HCT116 (cell line): ENCODE measurements at regions not wholly inside any gene's neighbourhood (a gene's known extent, or its start where the extent isn't known, plus 50 kb on each side); places are given as distances from the start of the nearest gene placed in this dataset.

Source experiments
- ATAC-seq: fragments of 200-7000 bp; cut with Tn5 transposase; 2 replicates; pipeline ENCODE4 v1.9.1; 2020; ENCODE audit warnings: mild to moderate bottlenecking, moderate library complexity
- BruUV-seq: library from RNA; stranded (reverse); fragments of 400-500 nt; replicated peaks from 2 replicates; lab custom pipeline; 2021; lab: Mats Ljungman, UMichigan
- CTCF ChIA-PET: fragments of 300-600 bp; sonication (Branson Sonifier 250); formaldehyde crosslinking; loops from one replicate; lab custom pipeline; 2021; ENCODE audit warnings: antibody characterized with exemption; lab: Charles Lee
- POLR2A ChIA-PET: fragments of 300-600, 350-600 bp; sonication (Branson Sonifier 250); formaldehyde crosslinking; loops from one replicate; lab custom pipeline; 2021; ENCODE audit warnings: antibody characterized with exemption; lab: Charles Lee
- RAD21 ChIA-PET, 2 experiments: fragments of 300-600 bp; sonication (Branson Sonifier 250); formaldehyde crosslinking; loops; one replicate each; lab custom pipeline; 2023; ENCODE audit warnings: low total read pairs in 2 of 2; ENCODE audit not compliant: uncharacterized antibody in 2 of 2, unreplicated experiment in 2 of 2, low non-redundant PET in 1 of 2; lab: Charles Lee
- DNase-seq: peaks from one replicate; pipeline ENCODE4 v3.0.0-alpha.2; 2010; ENCODE audit warnings: low read depth, low spot score
- H2AFZ ChIP-seq: fragments of 200-600 bp; shearing (Covaris generic), sonication (generic); 2 replicates; pipeline ENCODE4 v1.6.1; 2017; ENCODE audit warnings: low read depth, mixed run types, mixed read lengths, antibody characterized with exemption, low read length; ENCODE audit not compliant: poor library complexity, severe bottlenecking
- H3K27ac ChIP-seq: 2 replicates; pipeline ENCODE4 v1.5.1; 2012; ENCODE audit warnings: low read depth, low read length
- H3K27me3 ChIP-seq: fragments of 200-600 bp; sonication (generic); 2 replicates; pipeline ENCODE4 v1.6.1; 2016; ENCODE audit warnings: mixed run types, low read length, mixed read lengths; ENCODE audit not compliant: insufficient read depth
- H3K36me3 ChIP-seq, 2 experiments: fragments of 200-500 bp in 1 of 2; fragments of 200-600 bp in 1 of 2; sonication (Bioruptor generic) in 1 of 2; sonication (generic) in 1 of 2; 2 replicates each; pipeline versions ENCODE4 v1.5.1 to v1.6.1; 2014 to 2016; ENCODE audit warnings: low read length in 2 of 2, inconsistent platforms in 1 of 2, mixed read lengths in 1 of 2, mixed run types in 1 of 2; ENCODE audit not compliant: insufficient read depth in 2 of 2, control insufficient read depth in 1 of 2
- H3K4me1 ChIP-seq, 2 experiments: fragments of 200-600 bp in 1 of 2; sonication (generic) in 1 of 2; 2 replicates each; pipeline versions ENCODE4 v1.5.1 to v1.6.1; 2012 to 2017; ENCODE audit warnings: low read length in 2 of 2, inconsistent platforms in 1 of 2, mild to moderate bottlenecking in 1 of 2, mixed read lengths in 1 of 2, mixed run types in 1 of 2, moderate library complexity in 1 of 2; ENCODE audit not compliant: insufficient read depth in 2 of 2, control insufficient read depth in 1 of 2
- H3K4me2 ChIP-seq: fragments of 200-600 bp; sonication (generic); 2 replicates; pipeline ENCODE4 v1.6.1; 2017; ENCODE audit warnings: mixed run types, low read length, mixed read lengths
- H3K4me3 ChIP-seq, 2 experiments: fragments of 200-600 bp in 1 of 2; sonication (generic) in 1 of 2; replicated peaks in 1 of 2; 2 replicates each; pipeline ENCODE4 v1.5.1; 2011 to 2016; ENCODE audit warnings: low read length in 2 of 2, control low read depth in 1 of 2, low read depth in 1 of 2, mild to moderate bottlenecking in 1 of 2, mixed read lengths in 1 of 2, mixed run types in 1 of 2
- H3K79me2 ChIP-seq: fragments of 200-600 bp; sonication (generic); 2 replicates; pipeline ENCODE4 v1.6.1; 2017; ENCODE audit warnings: mild to moderate bottlenecking, mixed run types, low read length, moderate library complexity, mixed read lengths; ENCODE audit not compliant: insufficient read depth
- H3K9ac ChIP-seq: fragments of 200-600 bp; sonication (generic); 2 replicates; pipeline ENCODE4 v1.6.1; 2016; ENCODE audit warnings: low read length, mixed read lengths
- H3K9me2 ChIP-seq: fragments of 200-600 bp; sonication (generic), shearing (Covaris generic); 2 replicates; pipeline ENCODE4 v1.6.1; 2017; ENCODE audit warnings: mixed run types, mild to moderate bottlenecking, moderate library complexity; ENCODE audit not compliant: insufficient read depth
- H3K9me3 ChIP-seq, 2 experiments: fragments of 200-500 bp in 1 of 2; fragments of 200-600 bp in 1 of 2; sonication (Bioruptor generic) in 1 of 2; sonication (generic) in 1 of 2; 2 replicates each; pipeline ENCODE4 v1.6.1; 2014 to 2017; ENCODE audit warnings: low read length in 2 of 2, mixed read lengths in 2 of 2, inconsistent platforms in 1 of 2, low read depth in 1 of 2, mild to moderate bottlenecking in 1 of 2, mixed run types in 1 of 2, moderate library complexity in 1 of 2; ENCODE audit not compliant: control insufficient read depth in 1 of 2, insufficient read depth in 1 of 2
- H4K20me1 ChIP-seq: fragments of 200-600 bp; sonication (generic), shearing (Covaris generic); 2 replicates; pipeline ENCODE4 v1.6.1; 2017; ENCODE audit warnings: mixed run types, mild to moderate bottlenecking, moderate library complexity; ENCODE audit not compliant: insufficient read depth
- CBX3 ChIP-seq: IDR thresholded peaks from 2 replicates; pipeline ENCODE4 v1.6.1; 2012; ENCODE audit warnings: low read depth
- CEBPB ChIP-seq: IDR thresholded peaks from 2 replicates; pipeline ENCODE4 v1.6.1; 2012; ENCODE audit warnings: low read depth
- EGR1 ChIP-seq: IDR thresholded peaks from 2 replicates; pipeline ENCODE4 v1.6.1; 2012; ENCODE audit warnings: low read depth
- ELF1 ChIP-seq: IDR thresholded peaks from 2 replicates; pipeline ENCODE4 v1.6.1; 2012; ENCODE audit warnings: low read depth, borderline replicate concordance
- EZH2phosphoT487 ChIP-seq: fragments of 200-600 bp; IDR thresholded peaks from 2 replicates; pipeline ENCODE4 v1.6.1; 2018; ENCODE audit warnings: antibody characterized with exemption, borderline replicate concordance
- JUND ChIP-seq: IDR thresholded peaks from 2 replicates; pipeline ENCODE4 v1.6.1; 2012
- POLR2A ChIP-seq: IDR thresholded peaks from 2 replicates; pipeline ENCODE4 v1.7.0; 2011; ENCODE audit warnings: borderline replicate concordance; ENCODE audit not compliant: insufficient read depth, insufficient read length; ENCODE audit errors: extremely low read depth
- RAD21 ChIP-seq: IDR thresholded peaks from 2 replicates; pipeline ENCODE4 v1.6.1; 2012; ENCODE audit warnings: low read depth, mild to moderate bottlenecking
- SIN3A ChIP-seq: IDR thresholded peaks from 2 replicates; pipeline ENCODE4 v1.6.1; 2012; ENCODE audit warnings: low read depth
- SRF ChIP-seq: IDR thresholded peaks from 2 replicates; pipeline ENCODE4 v1.6.1; 2012; ENCODE audit warnings: low read depth
- YY1 ChIP-seq: IDR thresholded peaks from 2 replicates; pipeline ENCODE4 v1.6.1; 2011; ENCODE audit warnings: low read length, low read depth, moderate library complexity, mild to moderate bottlenecking; ENCODE audit not compliant: insufficient replicate concordance; ENCODE audit errors: extremely low read depth
- ZFX ChIP-seq: fragments of 450-650 bp; IDR thresholded peaks from 2 replicates; pipeline ENCODE4 v1.6.1; 2017
- ZNF274 ChIP-seq: fragments of 200-500 bp; sonication (Bioruptor generic); IDR thresholded peaks from 2 replicates; pipeline ENCODE4 v1.6.1; 2014; ENCODE audit warnings: mild to moderate bottlenecking, low read depth, low read length, inconsistent platforms
- intact Hi-C: fragments of 100-400 bp; cut with micrococcal nuclease; formaldehyde crosslinking; loops from 2 replicates; pipeline ENCODE4 v1.10.0; 2022

DNA sequence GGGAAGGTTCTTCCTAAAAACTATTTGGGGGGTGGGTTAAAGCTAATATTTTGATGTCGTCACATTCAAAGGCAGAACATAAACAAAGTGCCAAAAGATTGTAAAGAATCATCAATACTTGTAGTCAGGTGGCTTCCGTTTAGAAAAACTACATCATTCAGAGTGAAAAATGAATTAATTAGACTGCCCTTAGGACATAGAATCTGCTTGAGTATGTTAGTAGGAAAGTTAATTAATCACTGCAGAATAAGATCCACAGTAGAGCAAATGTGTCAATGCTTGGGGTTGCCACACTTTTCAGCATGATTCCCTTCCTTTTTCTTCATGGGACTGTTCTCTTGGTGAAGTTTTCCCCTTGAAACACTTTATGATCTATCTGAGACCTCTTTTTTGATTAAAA is 166.8 kb upstream of the MTNR1B start (continued):
- TF ChIP-seq ELF1 (no peak), SIN3A (no peak), POLR2A (no peak), ZFX (no peak), YY1 (no peak), ZNF274 (no peak), CEBPB (no peak), JUND (no peak)
- TF ChIP-seq, all 23 proteins: peak for 0

DNA sequence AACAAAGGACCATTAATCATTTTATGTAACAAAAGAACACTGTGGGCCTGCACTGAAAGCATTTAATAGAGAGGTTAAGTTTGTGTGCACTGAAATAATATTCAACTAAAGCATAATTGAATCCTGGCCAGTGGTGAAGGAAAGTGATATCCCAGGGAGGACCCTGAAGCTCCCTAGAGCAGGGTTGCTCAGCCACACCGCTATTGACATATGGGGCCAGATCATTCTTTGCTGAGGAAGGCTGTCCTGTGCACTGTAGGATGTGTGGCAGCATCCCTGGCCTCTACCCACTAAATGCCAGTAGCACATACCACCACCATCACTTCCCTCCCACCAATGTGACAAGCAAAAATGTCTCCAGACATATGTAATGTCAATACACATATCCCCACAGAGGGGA is 166.1 kb upstream of the MTNR1B start:
- H3K4me1 ChIP-seq = no peaks in the 10 kb centered on the region
- CTCF ChIA-PET = no interaction called here

DNA sequence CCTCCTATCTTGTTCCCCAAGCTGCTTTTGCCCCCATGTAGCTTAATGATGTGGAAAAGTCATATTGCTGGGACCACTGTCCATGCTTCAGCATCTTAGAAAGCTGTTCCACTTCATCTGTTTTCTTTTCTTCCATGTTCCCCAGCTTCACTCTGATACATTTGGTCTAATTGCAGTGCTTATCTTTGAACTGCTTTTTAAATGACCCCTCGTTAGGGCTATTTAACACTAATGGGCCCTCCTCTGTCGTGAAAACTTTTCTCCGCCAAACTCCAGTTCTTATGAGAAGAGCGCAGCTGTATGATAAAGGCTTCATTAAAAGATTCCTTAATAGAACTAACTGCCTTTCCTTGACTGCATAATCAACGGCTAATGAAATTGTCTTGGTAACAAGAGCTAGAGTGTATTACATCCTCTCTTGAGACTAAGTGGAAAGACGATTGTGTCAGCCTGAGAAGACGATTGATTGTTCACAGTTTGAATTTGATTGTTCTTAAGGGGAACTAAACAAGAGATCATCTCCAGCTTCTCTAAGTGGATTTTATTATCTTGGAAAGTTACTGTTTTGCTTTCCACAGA is 165.0 kb upstream of the MTNR1B start:
- Histone ChIP-seq H3K9ac (no peak overlapping the region), H4K20me1 (no peaks in the 10 kb centered on the region), H3K9me3 (no peaks in the 10 kb centered on the region), H3K9me2 (no peaks in the 10 kb centered on the region), H3K27ac (no peak overlapping the region), H3K4me1 (no peaks in the 10 kb centered on the region), H3K36me3 (no peaks in the 10 kb centered on the region), H3K4me3 (no peak overlapping the region), H3K27me3 (no peaks in the 10 kb centered on the region), H3K4me2 (no peak overlapping the region), H2AFZ (no peak overlapping the region), H3K79me2 (no peaks in the 10 kb centered on the region)
- intact Hi-C loops = no loop called here
- POLR2A ChIA-PET = no interaction called here
- TF ChIP-seq ZNF274 (no peak), JUND (no peak), SRF (no peak), RAD21 (no peak), CBX3 (no peak), EGR1 (no peak), YY1 (no peak)
- ATAC-seq (no peak), DNase-seq (no peak)
- CTCF ChIA-PET = no interaction called here
- RAD21 ChIA-PET = no interaction called here
- no TSS peak for BruUV-seq

More for the DNA sequence above, 166.1 kb upstream of the MTNR1B start:
- POLR2A ChIA-PET = no interaction called here
- Histone ChIP-seq H2AFZ (no peak overlapping the region), H3K27me3 (no peaks in the 10 kb centered on the region), H3K9me3 (no peaks in the 10 kb centered on the region), H3K4me3 (no peak overlapping the region), H4K20me1 (no peaks in the 10 kb centered on the region), H3K27ac (no peak overlapping the region), H3K4me2 (no peak overlapping the region), H3K9me2 (no peaks in the 10 kb centered on the region), H3K9ac (no peak overlapping the region), H3K79me2 (no peaks in the 10 kb centered on the region), H3K36me3 (no peaks in the 10 kb centered on the region)
- ATAC-seq (no peak), DNase-seq (no peak)
- TF ChIP-seq ZNF274 (no peak), EZH2phosphoT487 (no peak)
- intact Hi-C loops = no loop called here
- RAD21 ChIA-PET = no interaction called here
- BruUV-seq = no TSS peak
